Heart right ventricle (tissue), 16 donors: ENCODE measurements at regions not wholly inside any gene's neighbourhood (a gene's known extent, or its start where the extent isn't known, plus 50 kb on each side); places are given as distances from the start of the nearest gene placed in this dataset.
"Not testable (repeated sequence)": the region's sequence is repeated elsewhere in the genome, so short reads cannot be mapped to it uniquely, and the experiment has no call there.

Source experiments
- ATAC-seq, 8 donors: fragments of 200-7000 bp; cut with Tn5 transposase; one replicate each; pipeline ENCODE4 v1.9.1; 2020; ENCODE audit warnings: mild to moderate bottlenecking in 8 of 8, moderate library complexity in 8 of 8, moderate number of reproducible peaks in 1 of 8
- DNase-seq, 2 donors: peaks; one replicate each; pipeline ENCODE4 v3.0.0-alpha.2; 2020
- H3K27ac ChIP-seq, 10 donors: fragments of 200-600 bp; sonication (generic) in 2 of 10; one replicate each; pipeline versions ENCODE4 v1.5.0 to v1.8.0; 2020 to 2022; ENCODE audit warnings: mild to moderate bottlenecking in 3 of 10
- H3K27me3 ChIP-seq, 7 donors: fragments of 200-600 bp; one replicate each; pipeline ENCODE4 v1.8.0; 2021 to 2022; ENCODE audit warnings: mild to moderate bottlenecking in 2 of 7
- H3K36me3 ChIP-seq, 9 donors: fragments of 200-600 bp; sonication (generic) in 1 of 9; one replicate each; pipeline versions ENCODE4 v1.5.0 to v1.8.0; 2020 to 2022; ENCODE audit warnings: mild to moderate bottlenecking in 2 of 9
- H3K4me1 ChIP-seq, 9 donors: fragments of 200-600 bp; sonication (generic) in 1 of 9; one replicate each; pipeline versions ENCODE4 v1.5.0 to v1.8.0; 2020 to 2022; ENCODE audit warnings: mild to moderate bottlenecking in 4 of 9
- H3K4me3 ChIP-seq, 10 donors: fragments of 200-600 bp; sonication (generic) in 2 of 10; one replicate each; pipeline versions ENCODE4 v1.5.0 to v1.8.0; 2020 to 2022; ENCODE audit warnings: mild to moderate bottlenecking in 7 of 10, moderate library complexity in 2 of 10
- H3K9me3 ChIP-seq, 11 donors: fragments of 200-600 bp in 10 of 11; sonication (generic) in 2 of 11; one replicate each; pipeline versions ENCODE4 v1.5.0 to v1.8.0; 2013 to 2022; ENCODE audit warnings: mild to moderate bottlenecking in 2 of 11, control low read depth in 1 of 11, moderate library complexity in 1 of 11
- CTCF ChIP-seq, 9 donors: fragments of 200-600 bp; sonication (generic) in 2 of 9; IDR thresholded peaks; one replicate each; pipeline versions ENCODE4 v1.5.0 to v1.8.0; 2021 to 2022; ENCODE audit warnings: antibody characterized with exemption in 9 of 9, mild to moderate bottlenecking in 5 of 9, moderate library complexity in 1 of 9
- WGBS, 2 donors: extraction: QIAGEN DNeasy Blood & Tissue Kit; methylation state at CpG; one replicate each; pipeline ENCODE4 v1.1.7; 2013; ENCODE audit warnings: inconsistent platforms in 1 of 2; 5-methylcytosine and 5-hydroxymethylcytosine counted together
- intact Hi-C, 10 donors: fragments of 100-400 bp; cut with DNase I; formaldehyde crosslinking; loops; one replicate each; pipeline versions ENCODE4 v1.11.1 to v1.14.2; 2022
- donor health status: Arrhythmogenic right ventricular cardiomyopathy.
- donor health status: ischemic (EF 13 %, LVEDD 7.1; RV severe dilation, severe dysfunction).
- donor health status: healthy with polysubstance abuse.
- donor health status: DM: no; HTN: yes; CAD: no.
- donor health status: DM: no; HTN: no; CAD: no.
- donor health status: ischemic (EF 25% LVEDD 6.9; RV normal size, moderate dysfunction).
- donor health status: ischemic (EF 25% LVEDD 5.7; RV mildly dilated, moderate dysfunction).
- donor health status: healthy.
- donor health status: DM: yes; HTN: yes; CAD: no.
- donor health status: Ischemic cardiomyopathy.
- donor health status: ischemic (EF 35%, LVEDD 5.7; RV mildly dilated, moderate dysfunction).
- donor health status: nonischemic (EF 11% LVEDD 7.7; RV severe dilation, severe dysfunction).
- donor health status: DM: yes; HTN: yes; CAD: no.
- donor health status: PGD.
- donor health status: ischemic (EF 29% LVEDD 5.4; RV normal size, mild dysfunction).
- donor health status: nonischemic (EF 23%, LVEDD 6.1; RV moderate dilation, normal function).

DNA sequence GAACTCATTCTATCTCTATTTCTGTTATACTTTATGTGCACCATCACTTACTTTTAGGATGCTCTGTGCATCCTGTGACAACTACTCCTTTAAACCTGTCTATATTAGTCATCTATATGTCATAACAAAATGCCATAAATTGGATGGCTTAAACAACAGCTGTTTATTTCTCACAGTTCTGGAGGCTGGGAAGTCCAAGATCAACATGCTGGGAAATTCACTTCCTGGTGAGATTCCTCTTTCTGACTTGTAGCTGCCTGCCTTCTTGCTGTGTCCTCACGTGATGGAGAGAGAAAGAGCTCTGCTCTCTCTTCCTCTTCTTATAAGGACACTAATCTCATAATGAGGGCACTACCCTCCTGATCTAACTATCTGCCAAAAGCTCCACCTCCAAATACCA, 62.3 kb upstream of the RCOR3 start:
- Histone ChIP-seq H3K4me1 (no peaks in the 10 kb centered on the region), H3K27ac (no peak overlapping the region), H3K4me3 (no peak overlapping the region), H3K36me3 (no peaks in the 10 kb centered on the region), H3K27me3 (peaks cover 0 to 10% (median 4%) of the 10 kb centered on the region in 7 donors), H3K9me3 (peaks cover 0 to 7% (median 0%) of the 10 kb centered on the region in 11 donors)
- intact Hi-C loops = loop anchor here in 1 of 10 donors (10.0 kb wide), 1 partner anchor 62 kb away; the partner anchor contains the start of gene KCNH1
- no peak for DNase-seq
- no peak for TF ChIP-seq CTCF (IDR thresholded peaks at IDR 0.05)
- no peak for ATAC-seq
- 50 to 92% methylated on average over 1 of the region's 1 CpG for WGBS, 2 donors

DNA sequence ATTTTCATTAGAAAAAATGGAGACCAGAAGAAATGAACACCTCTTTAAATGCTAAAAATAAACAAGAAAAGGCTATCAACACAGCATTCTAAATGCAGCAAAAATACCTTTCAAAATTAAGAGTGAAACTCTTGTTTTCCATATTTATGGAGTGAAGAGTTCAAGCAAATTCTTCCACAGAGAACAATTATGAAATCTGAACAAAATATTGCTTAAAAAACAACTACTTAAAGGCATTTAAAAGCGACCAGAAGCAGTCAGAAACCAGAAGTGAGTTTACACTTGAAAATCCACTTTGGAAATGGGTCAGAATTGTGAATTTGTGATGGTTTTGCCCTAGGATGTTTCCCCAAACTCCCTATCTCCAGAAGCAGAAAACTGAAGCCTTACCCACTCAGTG, 60.9 kb upstream of the KCNH1 start:
- Histone ChIP-seq H3K27ac (no peak overlapping the region), H3K4me1 (no peaks in the 10 kb centered on the region), H3K27me3 (peaks cover 0 to 14% (median 4%) of the 10 kb centered on the region in 7 donors), H3K9me3 (peaks cover 0 to 7% (median 0%) of the 10 kb centered on the region in 11 donors), H3K36me3 (no peaks in the 10 kb centered on the region), H3K4me3 (no peak overlapping the region)
- intact Hi-C loops = loop anchor here in 1 of 10 donors (10.0 kb wide), 1 partner anchor 60 kb away; the partner anchor contains the start of gene KCNH1
- 39 to 54% methylated on average over 1 of the region's 1 CpG for WGBS, 2 donors
- DNase-seq (no peak), ATAC-seq (no peak)
- no peak for TF ChIP-seq CTCF (IDR thresholded peaks at IDR 0.05)

DNA sequence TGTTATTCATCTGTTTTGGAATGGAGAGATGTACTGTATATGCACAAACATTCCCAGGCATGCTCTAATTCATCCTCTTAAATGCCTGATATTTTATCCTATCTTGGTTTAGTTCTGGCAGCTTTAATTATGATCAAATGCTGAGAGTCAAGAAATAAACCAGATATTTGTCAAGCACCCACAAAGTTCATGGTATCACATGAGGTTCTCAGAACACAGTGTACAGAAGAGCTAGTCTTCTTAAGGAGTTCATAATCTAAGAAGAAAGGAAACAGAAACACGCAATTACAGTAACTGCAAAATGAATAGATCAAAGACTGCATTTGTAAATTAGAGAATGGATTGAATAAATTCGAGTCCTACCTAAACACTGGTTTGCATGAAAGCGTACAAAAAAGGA, 58.3 kb upstream of the KCNH1 start:
- 80 to 86% methylated on average over 3 of the region's 3 CpGs for WGBS, 2 donors
- peaks cover 0 to 14% (median 4%) of the 10 kb centered on the region in 7 donors for H3K27me3 ChIP-seq
- no peak for DNase-seq
- peaks cover 0 to 7% (median 0%) of the 10 kb centered on the region in 11 donors for H3K9me3 ChIP-seq
- H3K4me3 ChIP-seq = no peak overlapping the region
- H3K27ac ChIP-seq = no peak overlapping the region
- H3K36me3 ChIP-seq = no peaks in the 10 kb centered on the region
- H3K4me1 ChIP-seq = no peaks in the 10 kb centered on the region
- intact Hi-C loops = loop anchor here in 1 of 10 donors (10.0 kb wide), 1 partner anchor 57 kb away; the partner anchor contains the start of gene KCNH1
- no peak for TF ChIP-seq CTCF (IDR thresholded peaks at IDR 0.05)
- no peak for ATAC-seq

DNA sequence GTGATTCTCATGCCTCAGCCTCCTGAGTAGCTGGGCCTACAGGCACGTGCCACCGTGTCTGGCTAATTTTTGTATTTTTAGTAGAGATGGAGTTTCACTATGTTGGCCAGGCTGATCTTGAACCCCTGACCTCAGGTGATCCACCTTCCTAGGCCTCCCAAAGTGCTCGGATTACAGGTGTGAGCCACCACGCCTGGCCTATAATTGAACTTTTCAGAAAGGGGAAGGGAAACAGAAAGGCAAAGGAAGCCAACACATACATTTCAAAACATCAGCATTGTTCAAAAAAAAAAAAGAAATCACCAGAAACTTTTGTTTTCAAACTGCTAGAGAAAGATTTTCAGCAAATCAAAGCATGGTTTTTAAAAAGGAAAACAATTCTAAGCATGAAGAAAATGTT, 54.8 kb upstream of the KCNH1 start:
- H3K4me1 ChIP-seq, H3K27me3 ChIP-seq, H3K9me3 ChIP-seq, DNase-seq, ATAC-seq, intact Hi-C loops, H3K4me3 ChIP-seq, H3K36me3 ChIP-seq: not testable (repeated sequence)
- 81 to 86% methylated on average over 4 of the region's 4 CpGs for WGBS, 2 donors
- peak overlapping the region in 1 of 10 donors; percentile 44 for H3K27ac ChIP-seq

DNA sequence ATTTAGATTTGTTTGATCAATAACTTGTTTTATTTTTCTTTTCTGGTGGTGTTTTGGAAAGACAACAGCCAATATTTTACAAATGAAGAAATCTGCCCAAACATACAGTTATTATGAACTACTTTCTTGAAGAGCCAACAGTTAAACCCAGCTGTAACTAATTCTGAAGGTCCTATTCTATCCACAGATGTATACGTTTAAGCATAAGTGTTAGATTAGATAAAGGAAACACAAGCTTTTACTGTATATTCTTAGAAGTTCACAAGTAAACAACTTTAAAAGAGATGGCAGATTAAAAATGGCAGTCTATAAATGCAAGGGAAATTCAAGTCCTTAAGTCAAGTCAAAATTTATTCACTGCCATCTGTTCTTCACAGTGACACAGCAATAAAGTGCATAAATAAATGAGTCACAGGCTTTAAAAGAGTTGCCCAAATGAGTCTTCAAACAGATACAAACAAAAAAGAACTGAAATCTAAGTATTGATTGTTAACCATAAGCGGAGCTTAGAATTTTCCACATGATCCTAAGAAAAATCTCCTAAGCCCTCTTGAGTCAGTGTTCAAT, 49.9 kb upstream of the KCNH1 start:
- Histone ChIP-seq H3K27ac (no peak overlapping the region), H3K36me3 (no peaks in the 10 kb centered on the region), H3K27me3 (peaks cover 0 to 13% (median 8%) of the 10 kb centered on the region in 7 donors), H3K4me3 (no peak overlapping the region), H3K9me3 (no peaks in the 10 kb centered on the region), H3K4me1 (no peaks in the 10 kb centered on the region)
- DNase-seq (no peak), ATAC-seq (no peak)
- intact Hi-C loops = no loop called here
- 59 to 60% methylated on average over 2 of the region's 2 CpGs for whole genome bisulfite sequencing, 2 donors
- TF ChIP-seq CTCF (IDR thresholded peaks at IDR 0.05) = no peak
